Endothelial cell of umbilical vein (primary cell): ENCODE measurements at regions not wholly inside any gene's neighbourhood (a gene's known extent, or its start where the extent isn't known, plus 50 kb on each side); places are given as distances from the start of the nearest gene placed in this dataset.

Source experiments
- CTCF ChIP-seq, 2 donors: IDR thresholded peaks; 1 replicate in 1 of 2; 2 replicates in 1 of 2; pipeline ENCODE4 v1.5.1; 2011; ENCODE audit warnings: low read length in 2 of 2, mild to moderate bottlenecking in 2 of 2, moderate library complexity in 2 of 2, control low read depth in 1 of 2, inconsistent platforms in 1 of 2, low read depth in 1 of 2; ENCODE audit not compliant: insufficient read depth in 1 of 2; ENCODE audit errors: extremely low read depth in 1 of 2
- MAX ChIP-seq: IDR thresholded peaks from 2 replicates; pipeline ENCODE4 v1.6.1; 2011; ENCODE audit not compliant: insufficient read depth, insufficient read length
- POLR2A ChIP-seq: IDR thresholded peaks from 2 replicates; pipeline ENCODE4 v1.6.1; 2012; ENCODE audit warnings: low read depth, mild to moderate bottlenecking, control low read depth, low read length

- no peak for TF ChIP-seq POLR2A
- no peak for TF ChIP-seq CTCF (IDR thresholded peaks at IDR 0.05; ENCODE audit: extremely low read depth in 1 of 2, insufficient read depth in 1 of 2, low read depth in 1 of 2, low read length in 2 of 2)
- no peak for TF ChIP-seq MAX
Measured at GRCh38 chr18:70390371-70391090, 101.7 kb downstream of the SOCS6 start.
